NCI-H2196 treated with DMSO at 0.1 percent for 48 hours (cell line): ENCODE measurements at regions not wholly inside any gene's neighbourhood (a gene's known extent, or its start where the extent isn't known, plus 50 kb on each side); places are given as distances from the start of the nearest gene placed in this dataset.
"Not testable (repeated sequence)": the region's sequence is repeated elsewhere in the genome, so short reads cannot be mapped to it uniquely, and the experiment has no call there.

ENCODE experiments used
- DNase-seq: peaks from one replicate; lab custom pipeline; 2025; ENCODE audit not compliant: unreplicated experiment; lab: John Stamatoyannopoulos, UW

DNA sequence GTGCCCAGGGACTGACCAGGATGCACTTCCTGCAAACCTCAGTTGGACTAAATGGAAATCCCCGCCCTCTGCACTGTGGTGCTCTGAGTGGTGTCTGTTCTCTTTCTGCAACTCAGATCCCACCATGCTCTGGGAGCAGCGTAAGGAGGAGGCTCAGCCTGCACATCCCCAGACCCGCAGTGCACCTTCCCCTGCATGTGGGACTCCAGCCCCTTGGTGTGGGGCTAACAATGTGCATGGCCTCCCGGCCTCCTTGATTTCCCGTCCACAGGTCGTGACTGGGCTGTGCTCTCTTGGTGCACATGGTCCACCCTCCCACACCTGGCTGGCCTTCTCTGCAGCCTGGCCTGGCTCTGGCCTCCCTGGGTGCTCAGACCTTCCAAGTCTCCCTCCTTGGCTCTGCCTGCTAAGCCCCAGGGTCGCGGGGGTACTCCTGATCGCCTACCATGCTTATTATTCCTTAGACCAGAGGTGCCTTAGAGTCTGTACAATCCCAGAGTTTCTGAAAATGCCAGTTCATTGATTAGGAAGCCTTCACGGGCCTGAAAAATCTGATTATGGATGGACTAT lies 397.5 kb downstream of the IRX2 start:
- no peak for DNase-seq

DNA sequence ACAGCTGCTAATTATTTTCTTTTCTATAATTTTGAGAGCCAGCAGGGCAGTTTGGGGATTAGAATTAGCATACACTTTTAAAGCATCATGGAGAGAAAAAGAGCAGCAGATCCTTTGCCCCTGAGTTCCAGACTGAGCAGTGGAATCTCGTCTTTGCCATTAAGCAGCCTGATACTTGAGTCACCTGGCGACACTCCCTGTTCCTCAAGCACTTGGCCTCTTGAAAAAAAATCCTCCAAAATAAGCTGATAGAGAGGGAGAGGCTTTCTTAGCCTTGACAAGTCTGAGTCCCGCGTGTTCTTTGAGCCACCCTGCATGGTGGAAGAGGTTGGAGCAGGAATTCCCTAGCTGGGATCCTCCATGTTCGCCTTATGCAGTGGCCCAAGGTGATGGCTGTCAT lies 398.3 kb downstream of the IRX2 start:
- DNase-seq = no peak

DNA sequence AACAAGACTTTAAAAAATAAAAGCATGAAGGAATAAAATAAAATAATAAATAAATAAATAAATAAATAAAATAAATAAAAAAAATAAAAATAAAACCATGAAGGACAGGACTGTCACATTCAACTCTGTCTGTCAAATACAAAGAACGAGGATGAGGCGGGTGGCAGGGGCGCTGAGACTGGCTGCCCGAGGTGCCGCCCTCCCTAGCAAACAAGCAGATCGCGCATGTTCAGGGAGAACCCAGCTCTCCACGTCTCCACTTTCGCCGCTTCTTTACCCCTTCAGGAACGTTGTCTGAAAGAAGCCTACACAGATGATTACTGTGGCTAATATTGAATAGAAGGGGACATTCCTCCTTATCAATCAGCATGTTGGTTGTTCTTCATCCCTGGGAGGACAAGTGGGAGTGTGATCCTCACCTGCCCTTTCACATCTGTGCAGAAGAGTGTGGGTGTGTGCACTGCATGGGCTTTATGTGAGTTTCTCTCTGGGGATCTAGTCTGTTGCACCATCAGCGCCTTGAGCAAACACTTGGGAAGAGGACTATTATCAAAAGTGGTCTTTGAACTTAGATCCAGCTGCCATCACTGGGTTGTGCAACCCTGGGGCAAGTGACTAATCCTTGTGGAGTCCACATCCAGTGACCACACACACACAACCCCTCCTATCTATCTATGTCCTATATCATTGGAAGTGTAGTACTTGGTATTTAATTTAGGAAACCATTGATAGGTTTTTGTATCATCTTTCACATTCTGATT lies 399.2 kb downstream of the IRX2 start:
- DNase-seq = no peak

DNA sequence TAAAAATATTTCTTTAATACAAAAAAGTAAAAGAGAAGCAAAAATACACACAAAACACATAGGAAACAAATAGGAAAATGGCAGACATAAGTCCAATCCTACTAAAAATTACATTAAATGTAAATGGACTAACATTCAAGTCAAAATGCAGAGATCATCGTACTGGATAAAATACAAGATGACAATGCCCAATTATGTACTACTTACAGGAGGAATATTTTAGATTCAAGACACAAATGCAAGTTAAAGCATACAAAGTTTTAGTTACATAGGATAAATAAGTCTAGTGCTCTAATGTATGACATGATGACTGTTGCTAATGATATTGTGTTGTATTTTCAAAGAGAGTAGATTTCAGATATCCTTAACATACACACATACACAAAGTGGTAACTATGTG lies 401.7 kb downstream of the IRX2 start:
- DNase-seq = not testable (repeated sequence)

GRCh38 chr5:2338686-2339085 lies 412.8 kb downstream of the IRX2 start:
- no peak for DNase-seq

DNA sequence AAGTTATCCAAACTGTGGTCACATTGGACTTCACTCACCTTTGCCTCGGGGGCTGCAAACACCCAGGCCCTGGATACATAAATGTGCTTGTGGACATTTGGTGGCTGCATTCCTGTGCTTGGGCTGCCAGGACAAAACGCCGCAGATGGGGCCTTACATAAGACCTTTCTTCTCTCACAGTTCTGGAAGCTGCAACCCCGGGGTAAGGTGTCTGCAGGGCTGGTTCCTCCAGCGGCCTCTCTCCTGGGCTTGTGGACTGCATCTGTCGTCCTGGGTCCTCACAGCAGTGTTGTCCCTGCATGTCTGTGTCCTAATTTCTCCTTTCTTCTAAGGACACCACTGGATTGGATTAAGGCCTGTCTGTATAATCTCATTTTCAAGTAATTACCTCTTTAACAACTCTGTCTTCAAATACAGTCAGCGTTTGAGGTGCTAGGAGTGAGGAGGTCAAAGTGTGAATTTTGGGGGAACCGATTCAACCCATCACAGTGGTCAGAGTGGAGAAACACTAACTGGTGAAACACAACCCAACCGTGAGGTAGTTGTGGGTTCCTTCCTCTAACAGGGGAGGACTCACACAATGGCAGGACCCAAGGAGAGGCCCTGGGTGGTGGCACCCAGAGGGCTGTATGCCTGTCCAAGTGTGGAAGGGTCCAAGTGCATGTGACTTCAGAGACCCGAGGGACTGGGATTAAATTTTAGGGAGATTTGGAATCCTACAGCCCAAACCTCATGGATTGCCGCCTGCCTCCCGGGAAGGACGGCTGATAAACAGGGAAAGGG lies 415.6 kb downstream of the IRX2 start:
- DNase-seq = no peak

- no peak for DNase-seq
These were observed 416.2 kb downstream of the IRX2 start for GRCh38 chr5:2335125-2335732.

- DNase-seq = peak; percentile 27
These were observed 416.8 kb downstream of the IRX2 start for GRCh38 chr5:2334719-2335118.

GRCh38 chr5:2333291-2333690 lies 418.2 kb downstream of the IRX2 start:
- DNase-seq = no peak

DNA sequence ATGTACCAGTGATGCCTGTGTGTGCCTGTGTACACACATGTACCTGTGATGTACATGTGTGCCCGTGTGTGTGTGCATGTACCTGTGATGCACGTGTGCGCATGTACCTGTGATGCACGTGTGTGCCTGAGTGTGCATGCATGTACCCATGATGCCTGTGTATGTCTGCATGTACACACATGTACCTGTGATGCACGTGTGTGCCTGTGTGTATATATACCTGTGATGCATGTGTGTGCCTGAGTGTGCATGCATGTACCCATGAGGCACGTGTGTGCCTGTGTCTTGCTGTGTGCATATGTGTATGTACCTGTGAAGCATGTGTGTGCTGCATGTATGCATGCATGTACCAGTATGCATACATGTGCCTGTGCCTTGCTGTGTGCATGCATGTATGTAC lies 419.0 kb downstream of the IRX2 start:
- DNase-seq = no peak

DNA sequence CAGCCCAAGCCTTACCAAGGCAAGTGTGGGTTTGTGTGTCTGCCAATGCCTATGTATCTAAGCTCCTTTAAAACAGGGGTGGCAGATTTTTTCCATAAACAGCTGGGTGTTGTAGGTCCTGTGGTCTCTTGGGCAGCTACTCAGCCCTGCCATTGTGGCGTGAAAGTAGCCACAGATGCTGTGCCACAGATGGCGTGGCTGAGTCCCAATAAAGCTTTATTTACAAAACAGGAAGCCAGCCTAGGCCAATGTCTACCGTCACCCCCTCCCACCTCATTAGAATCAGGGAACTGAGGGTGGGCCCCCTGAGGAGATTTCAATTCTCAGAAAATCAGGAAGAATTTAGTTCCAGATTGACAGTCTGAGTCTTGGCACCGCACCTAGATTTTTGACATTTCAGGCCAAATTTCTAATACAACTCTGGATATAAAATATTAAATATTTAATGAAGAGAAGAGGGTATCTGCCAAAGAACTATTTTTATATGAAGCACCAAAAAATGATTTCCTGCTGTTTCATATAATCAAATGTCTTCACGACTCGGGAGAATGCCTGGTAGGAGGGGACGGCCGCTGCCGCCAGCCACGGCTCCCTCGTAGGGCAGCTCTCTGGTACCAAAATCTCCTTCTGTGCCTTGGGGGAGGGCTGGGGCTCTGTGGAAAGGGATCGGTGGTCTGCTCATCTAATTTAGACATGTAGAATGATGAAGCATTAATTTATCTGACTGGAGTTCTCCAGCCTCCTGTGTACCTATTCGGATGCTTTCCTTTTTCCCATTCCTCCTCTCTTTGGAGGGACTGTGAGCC lies 420.9 kb downstream of the IRX2 start:
- no peak for DNase-seq

DNA sequence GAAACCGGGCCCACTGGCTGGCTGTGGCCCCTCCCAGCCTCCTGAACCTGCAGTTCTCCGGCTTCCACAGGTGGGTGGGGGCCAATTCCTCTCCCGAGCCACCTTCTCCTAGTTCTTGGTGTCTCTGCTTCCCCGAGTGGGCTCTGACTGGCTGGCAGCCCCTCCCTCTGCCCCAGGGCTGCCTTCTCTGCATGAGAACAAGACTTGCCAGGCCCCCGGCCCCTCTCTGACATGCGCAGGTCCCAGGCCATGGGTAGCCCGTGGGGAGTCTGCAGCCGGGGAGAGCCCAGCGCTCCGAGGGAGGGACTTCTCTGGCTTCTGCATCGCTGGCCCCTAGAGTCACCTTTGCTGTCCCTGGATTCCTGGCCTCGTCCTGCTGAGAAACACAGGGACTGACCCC lies 421.7 kb downstream of the IRX2 start:
- DNase-seq = no peak

DNA sequence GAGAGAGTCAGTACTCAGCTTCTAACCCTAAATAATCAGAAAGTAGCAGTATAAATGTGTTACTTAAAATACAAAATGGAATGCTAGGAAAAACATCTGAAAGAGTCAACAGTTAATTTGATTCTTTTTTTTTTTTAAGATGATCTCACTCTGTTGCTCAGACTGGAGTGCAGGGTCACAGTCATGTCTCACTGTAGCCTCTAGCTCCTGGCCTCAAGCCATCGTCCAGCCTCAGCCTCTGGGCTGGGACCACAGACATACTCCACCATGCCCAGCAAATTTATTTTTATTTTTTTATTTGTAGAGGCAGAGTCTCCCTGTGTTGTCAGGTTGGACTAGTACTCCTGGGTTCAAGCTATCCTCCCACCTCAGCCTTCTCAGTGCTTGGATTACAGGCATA lies 424.9 kb downstream of the IRX2 start:
- no peak for DNase-seq

GRCh38 chr5:2324788-2325187 lies 426.7 kb downstream of the IRX2 start:
- no peak for DNase-seq

GRCh38 chr5:2320611-2321010 lies 430.9 kb downstream of the IRX2 start:
- no peak for DNase-seq

DNA sequence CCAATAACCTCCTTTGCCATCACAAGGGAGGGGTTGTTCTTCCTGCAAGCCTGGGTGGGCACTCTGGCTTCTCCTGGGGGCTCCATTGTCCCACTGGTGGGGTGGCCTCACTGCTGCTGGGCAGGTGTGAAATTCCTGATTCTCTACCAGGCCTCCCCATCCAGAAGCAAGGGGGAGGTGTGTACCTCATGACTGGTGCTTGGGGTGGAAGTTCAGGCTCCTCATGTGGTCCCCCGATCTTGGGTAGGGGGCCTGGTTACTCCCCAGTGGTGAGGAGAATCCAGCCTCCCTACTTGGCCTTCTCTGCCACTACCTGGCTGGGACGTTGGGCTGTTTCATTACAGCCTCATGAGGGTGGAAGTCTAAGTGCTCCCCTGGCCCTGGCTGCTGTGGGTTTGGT lies 433.9 kb downstream of the IRX2 start:
- DNase-seq = no peak

GRCh38 chr5:2311851-2312250 lies 429.1 kb upstream of the IRX4 start:
- DNase-seq = no peak

DNA sequence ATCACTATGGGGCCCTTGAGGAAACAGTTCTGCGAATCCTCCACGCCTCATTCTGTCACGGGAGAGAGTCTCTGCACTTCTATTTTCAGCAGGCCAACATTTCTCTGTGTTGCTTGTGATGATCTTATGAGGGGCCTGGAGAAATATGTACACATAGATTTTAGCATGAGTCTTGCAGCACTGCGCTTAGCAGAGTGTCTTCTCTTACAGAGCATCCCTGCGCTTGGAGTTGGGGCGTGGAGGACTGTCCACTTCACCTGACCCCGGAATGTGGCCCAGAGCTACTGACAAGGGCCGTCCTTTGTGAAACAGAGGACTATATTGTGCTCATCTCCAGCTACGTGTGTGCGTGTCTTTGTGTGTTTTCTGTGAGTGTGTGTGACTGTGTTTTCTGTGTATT lies 428.2 kb upstream of the IRX4 start:
- DNase-seq = no peak

DNA sequence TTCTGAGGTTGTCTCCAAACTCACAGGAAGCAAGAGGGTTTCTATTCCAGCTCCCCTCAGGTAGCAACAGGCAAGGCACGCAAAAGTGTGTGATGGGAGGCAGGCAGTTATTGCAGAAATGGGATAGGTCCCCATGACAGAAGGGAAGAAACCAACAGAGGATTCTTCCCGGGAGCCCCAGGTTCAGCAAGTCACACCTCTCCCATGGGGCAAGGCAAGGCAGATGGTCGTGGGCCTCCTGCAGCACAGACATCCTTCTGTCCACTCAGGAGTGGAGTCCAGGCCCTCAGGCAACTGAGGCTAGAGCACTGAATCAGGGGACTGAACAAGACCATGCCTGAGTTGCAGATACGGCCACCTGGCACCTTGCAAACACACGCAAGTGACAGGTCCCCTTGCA lies 424.9 kb upstream of the IRX4 start:
- no peak for DNase-seq

DNA sequence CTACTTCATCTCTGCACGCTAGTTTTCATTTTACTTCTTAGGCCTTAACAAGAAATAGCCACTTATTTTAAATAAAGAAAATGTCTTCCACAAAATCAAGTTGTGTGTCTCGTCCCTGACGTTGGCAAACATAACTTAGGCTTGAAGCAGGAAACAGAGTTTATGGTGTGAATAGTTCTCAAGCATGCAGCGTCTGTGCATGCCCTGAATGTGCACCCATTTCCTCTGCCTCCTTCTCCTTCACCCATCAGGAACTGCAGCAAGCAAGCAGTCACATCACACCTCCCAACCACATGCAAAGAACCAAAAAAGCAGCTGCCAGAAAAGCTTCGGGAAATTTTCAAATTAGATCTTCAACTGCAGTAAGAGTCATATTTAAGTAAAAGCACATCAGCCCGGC lies 424.0 kb upstream of the IRX4 start:
- DNase-seq = no peak
